Trophoblast cell (in vitro differentiated cells and primary cell): ENCODE measurements at regions not wholly inside any gene's neighbourhood (a gene's known extent, or its start where the extent isn't known, plus 50 kb on each side); places are given as distances from the start of the nearest gene placed in this dataset.
"Not testable (repeated sequence)": the region's sequence is repeated elsewhere in the genome, so short reads cannot be mapped to it uniquely, and the experiment has no call there.

Source experiments
- DNase-seq, 2 donors: peaks; one replicate each; pipeline ENCODE4 v3.0.0-alpha.2; 2016
- H2AFZ ChIP-seq: 2 replicates; pipeline ENCODE4 v1.6.1; 2013; ENCODE audit warnings: low read length, moderate library complexity, mild to moderate bottlenecking; ENCODE audit not compliant: insufficient read depth, poor library complexity
- H2AK5ac ChIP-seq: 2 replicates; pipeline ENCODE4 v1.6.1; 2013; ENCODE audit warnings: mild to moderate bottlenecking, low read length
- H2BK120ac ChIP-seq: 2 replicates; pipeline ENCODE4 v1.6.1; 2013; ENCODE audit warnings: low read length, mild to moderate bottlenecking, moderate library complexity; ENCODE audit not compliant: insufficient read depth, poor library complexity
- H2BK12ac ChIP-seq: 2 replicates; pipeline ENCODE4 v1.6.1; 2013; ENCODE audit warnings: mild to moderate bottlenecking, low read length, moderate library complexity
- H2BK5ac ChIP-seq: 2 replicates; pipeline ENCODE4 v1.6.1; 2013; ENCODE audit warnings: low read length, low read depth, moderate library complexity, mild to moderate bottlenecking; ENCODE audit not compliant: poor library complexity
- H3K14ac ChIP-seq: 2 replicates; pipeline ENCODE4 v1.6.1; 2013; ENCODE audit warnings: mild to moderate bottlenecking, low read length
- H3K18ac ChIP-seq: 2 replicates; pipeline ENCODE4 v1.6.1; 2013; ENCODE audit warnings: mild to moderate bottlenecking, low read length
- H3K23ac ChIP-seq: 2 replicates; pipeline ENCODE4 v1.6.1; 2013; ENCODE audit warnings: low read length
- H3K27ac ChIP-seq: 2 replicates; pipeline ENCODE4 v1.5.1; 2013; ENCODE audit warnings: low read depth, mild to moderate bottlenecking, inconsistent platforms, low read length, moderate library complexity
- H3K27me3 ChIP-seq: 2 replicates; pipeline ENCODE4 v1.6.1; 2013; ENCODE audit warnings: inconsistent platforms, mild to moderate bottlenecking, low read length, moderate library complexity; ENCODE audit not compliant: insufficient read depth
- H3K36me3 ChIP-seq, 2 experiments: 1 replicate in 1 of 2; 2 replicates in 1 of 2; pipeline ENCODE4 v1.6.1; 2013; ENCODE audit warnings: low read length in 2 of 2, mild to moderate bottlenecking in 2 of 2, moderate library complexity in 1 of 2; ENCODE audit not compliant: insufficient read depth in 2 of 2, control insufficient read depth in 1 of 2
- H3K4ac ChIP-seq: 2 replicates; pipeline ENCODE4 v1.6.1; 2013; ENCODE audit warnings: low read depth, mild to moderate bottlenecking, low read length, moderate library complexity
- H3K4me1 ChIP-seq, 2 experiments: 1 replicate in 1 of 2; 2 replicates in 1 of 2; pipeline ENCODE4 v1.6.1; 2013; ENCODE audit warnings: low read length in 2 of 2, mild to moderate bottlenecking in 2 of 2, moderate library complexity in 1 of 2; ENCODE audit not compliant: insufficient read depth in 2 of 2, control insufficient read depth in 1 of 2
- H3K4me2 ChIP-seq: 2 replicates; pipeline ENCODE4 v1.6.1; 2013; ENCODE audit warnings: inconsistent platforms, mild to moderate bottlenecking, low read length, moderate library complexity
- H3K4me3 ChIP-seq: 2 replicates; pipeline ENCODE4 v1.5.1; 2013; ENCODE audit warnings: mild to moderate bottlenecking, low read depth, low read length, inconsistent platforms
- H3K79me1 ChIP-seq: one replicate; pipeline ENCODE4 v1.6.1; 2013; ENCODE audit warnings: low read length
- H3K79me2 ChIP-seq: 2 replicates; pipeline ENCODE4 v1.6.1; 2013; ENCODE audit warnings: low read length, mild to moderate bottlenecking; ENCODE audit not compliant: control insufficient read depth, insufficient read depth, poor library complexity
- H3K9ac ChIP-seq: 2 replicates; pipeline ENCODE4 v1.6.1; 2013; ENCODE audit warnings: mild to moderate bottlenecking, low read length
- H3K9me3 ChIP-seq: 2 replicates; pipeline ENCODE4 v1.6.1; 2013; ENCODE audit warnings: low read depth, mild to moderate bottlenecking, control low read depth, inconsistent platforms, low read length; ENCODE audit not compliant: insufficient read depth
- H4K12ac ChIP-seq: 2 replicates; pipeline ENCODE4 v1.6.1; 2013; ENCODE audit warnings: low read depth, mild to moderate bottlenecking, low read length, moderate library complexity
- H4K8ac ChIP-seq: 2 replicates; pipeline ENCODE4 v1.6.1; 2013; ENCODE audit warnings: low read depth, mild to moderate bottlenecking, low read length, moderate library complexity
- H4K91ac ChIP-seq: one replicate; pipeline ENCODE4 v1.6.1; 2013; ENCODE audit warnings: low read depth, mild to moderate bottlenecking, low read length, moderate library complexity
- WGBS: extraction: QIAGEN DNeasy Blood & Tissue Kit; methylation state at CpG from one replicate; pipeline ENCODE4 v1.1.7; 2013; ENCODE audit warnings: missing lambda C conversion rate; ENCODE audit not compliant: insufficient read length, insufficient coverage; ENCODE audit errors: extremely low coverage; 5-methylcytosine and 5-hydroxymethylcytosine counted together

- no CpG with 5 or more reads among the region's 25 CpGs for WGBS
- H3K79me1 ChIP-seq, H4K8ac ChIP-seq, H2AFZ ChIP-seq, H3K36me3 ChIP-seq, H2BK120ac ChIP-seq, H3K4me1 ChIP-seq, H3K23ac ChIP-seq, H3K9me3 ChIP-seq, H2BK5ac ChIP-seq, H2AK5ac ChIP-seq, H3K14ac ChIP-seq, H3K79me2 ChIP-seq, H3K27ac ChIP-seq, H4K12ac ChIP-seq, H3K18ac ChIP-seq, H3K9ac ChIP-seq, H3K4me3 ChIP-seq, H3K4ac ChIP-seq, H3K27me3 ChIP-seq, H4K91ac ChIP-seq, H3K4me2 ChIP-seq, H2BK12ac ChIP-seq: not testable (repeated sequence)
- DNase-seq = peak in 1 of 2 donors; percentile 1
Measured at GRCh38 chr3:94507354-94507753, 444.5 kb downstream of the NSUN3 start.

GRCh38 chr3:94512876-94513275 lies 450.0 kb downstream of the NSUN3 start:
- WGBS = no CpG with 5 or more reads among the region's 3 CpGs
- Histone ChIP-seq H3K79me2 (no peaks in the 10 kb centered on the region), H3K27me3 (no peaks in the 10 kb centered on the region)

GRCh38 chr3:94513600-94513999 lies 450.7 kb downstream of the NSUN3 start:
- Histone ChIP-seq H2BK120ac (no peak overlapping the region), H3K9me3 (no peaks in the 10 kb centered on the region), H2BK5ac (no peak overlapping the region), H3K27me3 (no peaks in the 10 kb centered on the region), H3K14ac (no peak overlapping the region), H3K79me2 (no peaks in the 10 kb centered on the region), H3K4ac (no peak overlapping the region), H3K36me3 (no peaks in the 10 kb centered on the region), H4K12ac (no peak overlapping the region), H3K9ac (no peak overlapping the region), H2BK12ac (no peak overlapping the region), H3K79me1 (no peaks in the 10 kb centered on the region), H3K4me1 (no peaks in the 10 kb centered on the region), H3K27ac (no peak overlapping the region), H3K4me3 (no peak overlapping the region), H3K4me2 (no peak overlapping the region), H3K18ac (no peak overlapping the region), H4K91ac (no peak overlapping the region), H3K23ac (no peak overlapping the region), H4K8ac (no peak overlapping the region), H2AK5ac (no peak overlapping the region), H2AFZ (no peak overlapping the region)
- DNase-seq = no peak
- WGBS = no CpG with 5 or more reads among the region's 2 CpGs

More at GRCh38 chr3:94512876-94513275, 450.0 kb downstream of the NSUN3 start:
- no peak overlapping the region for H2BK12ac ChIP-seq
- H3K36me3 ChIP-seq = no peaks in the 10 kb centered on the region
- no peak overlapping the region for H2BK120ac ChIP-seq
- H2BK5ac ChIP-seq = no peak overlapping the region
- DNase-seq = no peak
- no peak overlapping the region for H4K91ac ChIP-seq
- no peak overlapping the region for H3K14ac ChIP-seq
- H2AFZ ChIP-seq = no peak overlapping the region
- H3K4ac ChIP-seq = no peak overlapping the region
- no peak overlapping the region for H3K27ac ChIP-seq
- no peak overlapping the region for H3K18ac ChIP-seq
- no peak overlapping the region for H3K9ac ChIP-seq
- H4K8ac ChIP-seq = no peak overlapping the region
- no peak overlapping the region for H4K12ac ChIP-seq
- no peak overlapping the region for H2AK5ac ChIP-seq
- no peaks in the 10 kb centered on the region for H3K79me1 ChIP-seq
- H3K4me1 ChIP-seq = no peaks in the 10 kb centered on the region
- H3K4me3 ChIP-seq = no peak overlapping the region
- H3K23ac ChIP-seq = no peak overlapping the region
- no peaks in the 10 kb centered on the region for H3K9me3 ChIP-seq
- H3K4me2 ChIP-seq = no peak overlapping the region

GRCh38 chr3:94515983-94516382 lies 453.1 kb downstream of the NSUN3 start:
- Histone ChIP-seq H3K79me2 (no peaks in the 10 kb centered on the region), H3K27ac (no peak overlapping the region), H2AFZ (no peak overlapping the region), H2BK12ac (no peak overlapping the region), H4K91ac (no peak overlapping the region), H3K27me3 (no peaks in the 10 kb centered on the region), H3K4me1 (no peaks in the 10 kb centered on the region), H3K79me1 (no peaks in the 10 kb centered on the region), H2AK5ac (no peak overlapping the region), H3K23ac (no peak overlapping the region), H2BK5ac (no peak overlapping the region), H3K4me3 (no peak overlapping the region), H3K9me3 (no peaks in the 10 kb centered on the region), H3K4me2 (no peak overlapping the region), H3K4ac (no peak overlapping the region), H4K12ac (no peak overlapping the region), H3K36me3 (no peaks in the 10 kb centered on the region), H3K18ac (no peak overlapping the region), H2BK120ac (no peak overlapping the region), H3K14ac (no peak overlapping the region), H4K8ac (no peak overlapping the region), H3K9ac (no peak overlapping the region)
- no CpG with 5 or more reads among the region's 2 CpGs for WGBS
- no peak for DNase-seq
